Common myeloid progenitor, CD34-positive (primary cell): ENCODE measurements at regions not wholly inside any gene's neighbourhood (a gene's known extent, or its start where the extent isn't known, plus 50 kb on each side); places are given as distances from the start of the nearest gene placed in this dataset.
"Not testable (repeated sequence)": the region's sequence is repeated elsewhere in the genome, so short reads cannot be mapped to it uniquely, and the experiment has no call there.

Experiments
- CTCF ChIA-PET: fragments of 350-600 bp; sonication (Branson Sonifier 250); formaldehyde crosslinking; loops from one replicate; lab custom pipeline; 2021; ENCODE audit warnings: antibody characterized with exemption; lab: Charles Lee
- POLR2A ChIA-PET: fragments of 350-600 bp; sonication (Branson Sonifier 250); formaldehyde crosslinking; loops from one replicate; lab custom pipeline; 2021; ENCODE audit warnings: antibody characterized with exemption; lab: Charles Lee
- DNase-seq, 3 donors: peaks; one replicate each; pipeline versions ENCODE4 v3.0.0 to v3.0.0-alpha.2; 2013
- H3K27ac ChIP-seq, 2 experiments: 1 replicate in 1 of 2; 2 replicates in 1 of 2; pipeline ENCODE4 v1.7.0; 2013; ENCODE audit warnings: inconsistent platforms in 2 of 2, low read length in 2 of 2, mild to moderate bottlenecking in 2 of 2, low read depth in 1 of 2, moderate library complexity in 1 of 2; ENCODE audit not compliant: severe bottlenecking in 2 of 2, insufficient read depth in 1 of 2, poor library complexity in 1 of 2
- H3K27me3 ChIP-seq, 5 experiments: replicated peaks in 2 of 5; 1 replicate in 3 of 5; 2 replicates in 2 of 5; pipeline versions ENCODE4 v1.6.1 to v1.7.0; 2013; ENCODE audit warnings: low read length in 4 of 5, mild to moderate bottlenecking in 2 of 5, moderate library complexity in 2 of 5, inconsistent platforms in 1 of 5; ENCODE audit not compliant: insufficient read depth in 5 of 5, control insufficient read depth in 4 of 5
- H3K36me3 ChIP-seq, 4 experiments: 1 replicate in 2 of 4; 2 replicates in 2 of 4; pipeline versions ENCODE4 v1.6.1 to v1.7.0; 2013; ENCODE audit warnings: low read length in 3 of 4, control low read depth in 1 of 4, mild to moderate bottlenecking in 1 of 4; ENCODE audit not compliant: control insufficient read depth in 4 of 4, insufficient read depth in 4 of 4
- H3K4me1 ChIP-seq, 4 experiments: 1 replicate in 3 of 4; 2 replicates in 1 of 4; pipeline versions ENCODE4 v1.6.1 to v1.7.1; 2013; ENCODE audit warnings: low read length in 3 of 4, mild to moderate bottlenecking in 3 of 4, control low read depth in 1 of 4, inconsistent platforms in 1 of 4, moderate library complexity in 1 of 4; ENCODE audit not compliant: control insufficient read depth in 4 of 4, insufficient read depth in 4 of 4; ENCODE audit errors: control extremely low read depth in 1 of 4
- H3K4me3 ChIP-seq, 7 experiments: 1 replicate in 4 of 7; 2 replicates in 3 of 7; pipeline versions ENCODE4 v1.5.1 to v1.7.0; 2013; ENCODE audit warnings: mild to moderate bottlenecking in 7 of 7, low read length in 6 of 7, moderate library complexity in 6 of 7, inconsistent platforms in 2 of 7, low read depth in 2 of 7, control low read depth in 1 of 7; ENCODE audit not compliant: insufficient read depth in 4 of 7, control insufficient read depth in 1 of 7; ENCODE audit errors: extremely low read depth in 1 of 7
- H3K9me3 ChIP-seq, 5 experiments: 1 replicate in 4 of 5; 2 replicates in 1 of 5; pipeline versions ENCODE4 v1.6.1 to v1.7.1; 2013; ENCODE audit warnings: low read length in 4 of 5, mild to moderate bottlenecking in 2 of 5, inconsistent platforms in 1 of 5, low read depth in 1 of 5, moderate library complexity in 1 of 5; ENCODE audit not compliant: control insufficient read depth in 4 of 5, insufficient read depth in 2 of 5; ENCODE audit errors: control extremely low read depth in 1 of 5
- WGBS: methylation state at CpG from one replicate; pipeline ENCODE4 v1.1.5; 2013; ENCODE audit not compliant: insufficient coverage; 5-methylcytosine and 5-hydroxymethylcytosine counted together

DNA sequence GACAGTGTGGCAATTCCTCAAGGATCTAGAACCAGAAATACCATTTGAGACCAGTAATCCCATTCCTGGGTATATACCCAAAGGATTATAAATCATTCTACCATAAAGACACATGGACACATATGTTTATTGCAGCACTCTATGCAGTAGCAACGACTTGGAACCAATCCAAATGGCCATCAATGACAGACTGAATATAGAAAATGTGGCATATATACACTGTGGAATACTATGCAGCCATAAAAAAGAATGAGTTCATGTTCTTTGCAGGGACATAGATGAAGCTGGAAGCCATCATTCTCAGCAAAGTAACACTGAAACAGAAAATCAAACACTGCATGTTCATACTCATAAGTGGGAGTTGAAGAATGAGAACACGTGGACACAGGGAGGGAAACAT is 91.7 kb downstream of the VPREB1 start:
- CTCF ChIA-PET: not testable (repeated sequence)

DNA sequence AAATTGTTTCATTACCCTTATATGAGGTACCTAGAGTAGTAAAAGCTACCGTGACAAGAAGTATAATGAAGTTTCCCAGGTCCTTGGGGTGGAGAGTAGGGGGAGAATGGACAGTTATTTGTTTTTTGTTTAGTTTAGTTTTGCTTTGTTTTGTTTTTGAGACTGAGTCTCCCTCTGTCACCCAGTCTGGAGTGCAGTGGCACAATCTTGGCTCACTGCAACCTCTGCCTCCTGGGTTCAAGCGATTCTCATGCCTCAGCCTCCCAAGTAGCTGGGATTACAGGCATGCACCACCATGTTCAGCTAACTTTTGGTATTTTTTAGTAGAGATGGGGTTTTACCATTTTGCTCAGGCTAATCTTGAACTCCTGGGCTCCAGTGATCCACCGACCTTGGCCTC is 94.2 kb downstream of the VPREB1 start:
- CTCF ChIA-PET: interaction anchor here (0.9 kb wide), 1 partner anchor 15 kb away, joined by 3 read pairs; no protein-coding TSS in a partner anchor
- WGBS: 100% methylated on average over 2 of the region's 3 CpGs
- Histone ChIP-seq H3K4me1 (peaks cover 0 to 10% (median 9%) of the 10 kb centered on the region in 4 experiments), H3K27me3 (peaks cover 0 to 13% (median 2%) of the 10 kb centered on the region in 5 experiments)
- H3K4me3 ChIP-seq, DNase-seq, H3K9me3 ChIP-seq, H3K27ac ChIP-seq, H3K36me3 ChIP-seq, POLR2A ChIA-PET: not testable (repeated sequence)

More for the DNA sequence above, 91.7 kb downstream of the VPREB1 start:
- H3K36me3 ChIP-seq, H3K27ac ChIP-seq, POLR2A ChIA-PET, H3K4me3 ChIP-seq, H3K4me1 ChIP-seq, DNase-seq, H3K9me3 ChIP-seq: not testable (repeated sequence)
- WGBS: 60% methylated on average over 1 of the region's 2 CpGs
- H3K27me3 ChIP-seq: peaks cover 0 to 23% (median 4%) of the 10 kb centered on the region in 5 experiments

DNA sequence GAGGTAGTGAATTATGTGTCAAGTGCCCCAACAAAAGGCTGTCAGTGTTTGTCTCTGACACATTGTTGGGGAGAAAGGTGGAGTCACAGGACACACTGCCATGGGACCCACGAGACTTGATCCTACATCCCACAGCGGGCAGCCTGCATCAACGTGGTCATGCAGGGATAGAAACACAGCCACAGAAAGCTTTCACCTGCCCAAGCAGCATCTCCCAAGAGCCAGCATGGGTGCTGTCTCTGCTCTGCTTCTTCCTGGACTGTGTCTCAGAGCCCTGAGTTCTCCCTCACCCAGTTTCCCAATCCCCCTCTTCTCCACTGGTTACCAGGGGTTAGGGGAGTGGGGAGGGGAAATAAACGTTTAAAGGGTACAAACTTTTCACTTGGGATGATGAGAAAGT is 97.2 kb downstream of the VPREB1 start:
- ChIA-PET CTCF (interaction anchor here (0.6 to 1.1 kb wide), 3 partner anchors 18 to 108 kb away, joined by 3 read pairs; no protein-coding TSS in a partner anchor), POLR2A (no interaction called here)
- Histone ChIP-seq H3K27me3 (no peaks in the 10 kb centered on the region), H3K4me1 (peaks cover 0 to 31% (median 21%) of the 10 kb centered on the region in 4 experiments), H3K4me3 (no peak overlapping the region), H3K9me3 (no peaks in the 10 kb centered on the region), H3K36me3 (no peaks in the 10 kb centered on the region), H3K27ac (no peak overlapping the region)
- DNase-seq: no peak
- WGBS: 100% methylated on average over 3 of the region's 4 CpGs

DNA sequence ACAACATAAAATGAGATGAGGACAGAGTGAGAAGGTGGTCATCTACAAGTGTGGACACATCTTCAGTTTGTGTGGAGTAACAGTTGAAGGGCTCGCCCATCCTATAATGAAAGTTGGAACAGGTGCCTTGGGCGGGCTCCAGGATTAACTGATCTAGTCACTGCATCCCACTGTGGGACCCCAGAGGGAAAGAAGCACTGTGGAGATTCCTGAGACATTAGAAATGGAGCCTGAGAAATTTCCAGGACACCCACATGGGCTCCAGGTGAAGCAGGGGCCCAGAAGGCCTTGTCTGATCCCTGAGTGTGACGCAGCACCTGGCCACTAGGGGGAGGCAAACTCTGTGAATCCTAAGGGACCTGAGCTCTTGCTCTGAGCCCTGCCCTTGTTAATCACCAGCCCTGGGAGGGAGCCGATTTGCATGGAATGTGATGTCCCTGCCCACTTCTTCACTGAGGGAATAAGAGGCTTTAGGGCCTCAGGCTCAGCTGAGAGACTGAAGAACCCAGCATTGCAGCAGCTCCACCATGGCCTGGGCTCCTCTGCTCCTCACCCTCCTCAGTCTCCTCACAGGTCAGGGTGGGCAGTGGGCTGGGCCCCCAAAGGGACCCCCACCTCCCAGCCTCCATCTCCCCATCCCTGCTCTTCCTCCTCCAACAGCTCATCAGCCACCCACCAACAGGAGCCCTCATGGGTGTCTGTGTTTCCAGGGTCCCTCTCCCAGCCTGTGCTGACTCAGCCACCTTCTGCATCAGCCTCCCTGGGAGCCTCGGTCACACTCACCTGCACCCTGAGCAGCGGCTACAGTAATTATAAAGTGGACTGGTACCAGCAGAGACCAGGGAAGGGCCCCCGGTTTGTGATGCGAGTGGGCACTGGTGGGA is 98.4 kb downstream of the VPREB1 start:
- Histone ChIP-seq H3K4me3 (no peak overlapping the region), H3K9me3 (no peaks in the 10 kb centered on the region), H3K27ac (no peak overlapping the region), H3K4me1 (peaks cover 0 to 31% (median 21%) of the 10 kb centered on the region in 4 experiments), H3K27me3 (no peaks in the 10 kb centered on the region), H3K36me3 (no peaks in the 10 kb centered on the region)
- ChIA-PET CTCF (interaction anchor here (0.7 to 2.8 kb wide), 9 partner anchors 12 to 137 kb away, joined by 3 to 9 read pairs (median 3); no protein-coding TSS in a partner anchor), POLR2A (no interaction called here)
- WGBS: 71% methylated on average over 8 of the region's 8 CpGs
- DNase-seq: peak; percentile 35 to 43 (median 39)

DNA sequence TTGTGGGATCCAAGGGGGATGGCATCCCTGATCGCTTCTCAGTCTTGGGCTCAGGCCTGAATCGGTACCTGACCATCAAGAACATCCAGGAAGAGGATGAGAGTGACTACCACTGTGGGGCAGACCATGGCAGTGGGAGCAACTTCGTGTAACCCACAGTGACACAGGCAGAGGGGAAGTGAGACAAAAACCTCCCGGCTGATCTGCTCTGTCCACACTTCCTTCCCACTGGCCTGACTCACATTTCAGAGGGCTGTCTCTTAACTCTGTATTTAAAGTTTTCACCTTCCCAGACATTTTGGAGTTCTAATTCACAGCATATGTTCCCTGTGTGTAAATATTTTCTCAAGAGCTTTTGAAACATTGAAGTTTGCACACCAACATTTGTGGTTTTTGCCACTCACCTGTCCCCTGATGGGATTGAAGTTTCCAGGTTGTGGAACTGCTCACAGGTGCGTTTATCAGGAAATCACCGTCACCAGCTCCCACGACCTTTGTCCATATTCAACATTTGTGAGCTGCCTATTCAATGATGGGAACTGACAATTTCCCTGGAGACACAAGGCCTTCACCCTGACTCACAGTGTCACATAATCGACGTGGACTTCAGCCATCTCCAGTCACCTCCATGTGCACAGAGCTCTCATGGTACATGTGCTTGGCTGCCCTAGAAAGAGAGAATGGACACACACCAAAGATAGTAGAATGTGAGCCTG is 99.2 kb downstream of the VPREB1 start:
- CTCF ChIA-PET: interaction anchor here (0.7 to 2.8 kb wide), 8 partner anchors 12 to 138 kb away, joined by 3 to 10 read pairs (median 3); no protein-coding TSS in a partner anchor

GRCh38 chr22:22344430-22344829 is 99.8 kb downstream of the VPREB1 start:
- POLR2A ChIA-PET: interaction anchor here (0.6 kb wide), 1 partner anchor 861 kb away, joined by 4 read pairs; no protein-coding TSS in a partner anchor
- Histone ChIP-seq H3K36me3 (no peaks in the 10 kb centered on the region), H3K27ac (peak overlapping the region in 1 of 2 experiments; percentile 43), H3K4me3 (no peak overlapping the region), H3K4me1 (peaks cover 0 to 31% (median 21%) of the 10 kb centered on the region in 4 experiments), H3K27me3 (no peaks in the 10 kb centered on the region), H3K9me3 (no peaks in the 10 kb centered on the region)
- CTCF ChIA-PET: interaction anchor here (0.8 to 2.8 kb wide), 5 partner anchors 12 to 95 kb away, joined by 3 to 10 read pairs (median 5); no protein-coding TSS in a partner anchor
- WGBS: 64% methylated on average over 3 of the region's 5 CpGs
- no peak for DNase-seq

More for the DNA sequence above, 99.2 kb downstream of the VPREB1 start:
- POLR2A ChIA-PET: interaction anchor here (0.6 kb wide), 1 partner anchor 861 kb away, joined by 4 read pairs; no protein-coding TSS in a partner anchor
- H3K27me3 ChIP-seq: no peaks in the 10 kb centered on the region
- H3K4me1 ChIP-seq: peaks cover 0 to 31% (median 21%) of the 10 kb centered on the region in 4 experiments
- peak overlapping the region in 1 of 7 experiments; percentile 11 for H3K4me3 ChIP-seq
- H3K9me3 ChIP-seq: no peaks in the 10 kb centered on the region
- H3K27ac ChIP-seq: peak overlapping the region in 1 of 2 experiments; percentile 43
- DNase-seq: peak; percentile 64 to 80 (median 70)
- 36% methylated on average over 8 of the region's 9 CpGs for WGBS
- no peaks in the 10 kb centered on the region for H3K36me3 ChIP-seq
